Aorta (tissue), 5 donors: ENCODE measurements at regions not wholly inside any gene's neighbourhood (a gene's known extent, or its start where the extent isn't known, plus 50 kb on each side); places are given as distances from the start of the nearest gene placed in this dataset.

Experiments used
- ATAC-seq: fragments of 200-7000 bp; cut with Tn5 transposase; one replicate; pipeline ENCODE4 v1.9.1; 2022; ENCODE audit warnings: moderate library complexity; ENCODE audit not compliant: low FRiP score
- DNase-seq, 2 donors: peaks; one replicate each; pipeline ENCODE4 v3.0.0-alpha.2; 2020
- H3K27ac ChIP-seq, 2 donors: one replicate each; pipeline ENCODE4 v1.5.1; 2013; ENCODE audit warnings: low read length in 2 of 2, mild to moderate bottlenecking in 2 of 2, moderate library complexity in 2 of 2, control low read depth in 1 of 2, inconsistent platforms in 1 of 2, low read depth in 1 of 2
- H3K27me3 ChIP-seq, 2 donors: one replicate each; pipeline ENCODE4 v1.6.1; 2013; ENCODE audit warnings: control low read depth in 1 of 2, low read length in 1 of 2, mild to moderate bottlenecking in 1 of 2, moderate library complexity in 1 of 2; ENCODE audit not compliant: insufficient read depth in 2 of 2, control insufficient read depth in 1 of 2
- H3K36me3 ChIP-seq, 2 donors: one replicate each; pipeline ENCODE4 v1.6.1; 2013; ENCODE audit warnings: control low read depth in 1 of 2, low read length in 1 of 2, mild to moderate bottlenecking in 1 of 2; ENCODE audit not compliant: insufficient read depth in 2 of 2, control insufficient read depth in 1 of 2
- H3K4me1 ChIP-seq, 2 donors: one replicate each; pipeline ENCODE4 v1.6.1; 2013; ENCODE audit warnings: low read length in 2 of 2, control low read depth in 1 of 2, mild to moderate bottlenecking in 1 of 2, moderate library complexity in 1 of 2; ENCODE audit not compliant: insufficient read depth in 2 of 2, control insufficient read depth in 1 of 2
- H3K4me3 ChIP-seq, 2 donors: one replicate each; pipeline ENCODE4 v1.5.1; 2013; ENCODE audit warnings: low read length in 2 of 2, control low read depth in 1 of 2, mild to moderate bottlenecking in 1 of 2
- H3K9me3 ChIP-seq: one replicate; pipeline ENCODE4 v1.6.1; 2013; ENCODE audit warnings: mild to moderate bottlenecking, low read length; ENCODE audit not compliant: control insufficient read depth
- WGBS, 2 donors: extraction: QIAGEN DNeasy Blood & Tissue Kit; methylation state at CpG; one replicate each; pipeline ENCODE4 v1.1.7; 2013; 5-methylcytosine and 5-hydroxymethylcytosine counted together
- intact Hi-C, 2 donors: fragments of 100-400 bp; cut with DNase I; formaldehyde crosslinking; loops; one replicate each; pipeline versions ENCODE4 v1.14.2 to v1.15.0; 2022
- donor health status: healthy with polysubstance abuse.
- donor health status: Bipolar disorder and iron deficiency.
- donor health status: DM: no; HTN: no; CAD: no.
- donor health status: DM: no; HTN: no; CAD: no.
- donor health status: DM: yes; HTN: yes; CAD: no.

GRCh38 chr18:41458376-41458775 is 496.7 kb upstream of the PIK3C3 start:
- Histone ChIP-seq H3K36me3 (no peaks in the 10 kb centered on the region), H3K4me3 (no peak overlapping the region), H3K4me1 (no peaks in the 10 kb centered on the region), H3K27ac (no peak overlapping the region), H3K9me3 (no peaks in the 10 kb centered on the region), H3K27me3 (no peaks in the 10 kb centered on the region)
- DNase-seq, result no peak
- WGBS, 2 donors, result 72 to 78% methylated on average over 3 of the region's 3 CpGs
- intact Hi-C loops, result no loop called here
- no peak for ATAC-seq

- Histone ChIP-seq H3K4me3 (no peak overlapping the region), H3K4me1 (no peaks in the 10 kb centered on the region), H3K36me3 (no peaks in the 10 kb centered on the region), H3K9me3 (no peaks in the 10 kb centered on the region), H3K27ac (no peak overlapping the region), H3K27me3 (no peaks in the 10 kb centered on the region)
- no peak for ATAC-seq
- DNase-seq, result no peak
- 38 to 57% methylated on average over 13 of the region's 13 CpGs for WGBS, 2 donors
- intact Hi-C loops, result no loop called here
Measured at GRCh38 chr18:41457765-41458326, 497.2 kb upstream of the PIK3C3 start.

GRCh38 chr18:41456831-41457230 is 498.2 kb upstream of the PIK3C3 start:
- DNase-seq, result no peak
- whole genome bisulfite sequencing, 2 donors, result 46 to 48% methylated on average over 4 of the region's 4 CpGs

GRCh38 chr18:41449612-41450011 is 505.4 kb upstream of the PIK3C3 start:
- Histone ChIP-seq H3K27ac (no peak overlapping the region), H3K27me3 (no peaks in the 10 kb centered on the region), H3K36me3 (no peaks in the 10 kb centered on the region), H3K4me3 (no peak overlapping the region), H3K4me1 (no peaks in the 10 kb centered on the region), H3K9me3 (no peaks in the 10 kb centered on the region)
- DNase-seq (no peak), ATAC-seq (no peak)
- intact Hi-C loops, result no loop called here

More at GRCh38 chr18:41456831-41457230, 498.2 kb upstream of the PIK3C3 start:
- H3K4me3 ChIP-seq, result no peak overlapping the region
- H3K27me3 ChIP-seq, result no peaks in the 10 kb centered on the region
- intact Hi-C loops, result no loop called here
- H3K36me3 ChIP-seq, result no peaks in the 10 kb centered on the region
- ATAC-seq, result no peak
- no peaks in the 10 kb centered on the region for H3K4me1 ChIP-seq
- no peak overlapping the region for H3K27ac ChIP-seq
- no peaks in the 10 kb centered on the region for H3K9me3 ChIP-seq

- Histone ChIP-seq H3K9me3 (no peaks in the 10 kb centered on the region), H3K27me3 (no peaks in the 10 kb centered on the region), H3K36me3 (no peaks in the 10 kb centered on the region), H3K4me3 (no peak overlapping the region), H3K27ac (no peak overlapping the region), H3K4me1 (no peaks in the 10 kb centered on the region)
- DNase-seq (no peak), ATAC-seq (no peak)
- 63 to 70% methylated on average over 2 of the region's 2 CpGs for WGBS, 2 donors
- intact Hi-C loops, result no loop called here
Measured at GRCh38 chr18:41444943-41445342, 510.1 kb upstream of the PIK3C3 start.

- WGBS, 2 donors, result 89 to 91% methylated on average over 1 of the region's 1 CpG
- H3K4me3 ChIP-seq, result no peak overlapping the region
- no peaks in the 10 kb centered on the region for H3K4me1 ChIP-seq
- no peaks in the 10 kb centered on the region for H3K27me3 ChIP-seq
- H3K36me3 ChIP-seq, result no peaks in the 10 kb centered on the region
- intact Hi-C loops, result no loop called here
- no peak for ATAC-seq
- no peak for DNase-seq
- H3K27ac ChIP-seq, result no peak overlapping the region
- no peaks in the 10 kb centered on the region for H3K9me3 ChIP-seq
Measured at GRCh38 chr18:41436772-41437171, 518.3 kb upstream of the PIK3C3 start.

- DNase-seq, result no peak
- 69 to 72% methylated on average over 3 of the region's 3 CpGs for WGBS, 2 donors
- ATAC-seq, result no peak
Measured at GRCh38 chr18:41418598-41418997, 536.4 kb upstream of the PIK3C3 start.

GRCh38 chr18:41416044-41416443 is 539.0 kb upstream of the PIK3C3 start:
- WGBS, 2 donors, result 78 to 79% methylated on average over 4 of the region's 4 CpGs
- Histone ChIP-seq H3K4me1 (no peaks in the 10 kb centered on the region), H3K9me3 (no peaks in the 10 kb centered on the region), H3K27ac (no peak overlapping the region), H3K27me3 (no peaks in the 10 kb centered on the region), H3K4me3 (no peak overlapping the region), H3K36me3 (no peaks in the 10 kb centered on the region)
- ATAC-seq (no peak), DNase-seq (no peak)
- intact Hi-C loops, result no loop called here

More at GRCh38 chr18:41418598-41418997, 536.4 kb upstream of the PIK3C3 start:
- intact Hi-C loops, result no loop called here
- Histone ChIP-seq H3K9me3 (no peaks in the 10 kb centered on the region), H3K27ac (no peak overlapping the region), H3K4me1 (no peaks in the 10 kb centered on the region), H3K36me3 (no peaks in the 10 kb centered on the region), H3K4me3 (no peak overlapping the region), H3K27me3 (no peaks in the 10 kb centered on the region)

- H3K4me3 ChIP-seq, result no peak overlapping the region
- peaks cover 0 to 2% of the 10 kb centered on the region in 2 donors for H3K27me3 ChIP-seq
- no peak for ATAC-seq
- no peak overlapping the region for H3K27ac ChIP-seq
- no peaks in the 10 kb centered on the region for H3K36me3 ChIP-seq
- no peaks in the 10 kb centered on the region for H3K9me3 ChIP-seq
- DNase-seq, result no peak
- intact Hi-C loops, result no loop called here
- no peaks in the 10 kb centered on the region for H3K4me1 ChIP-seq
Measured at GRCh38 chr18:41410006-41410405, 545.0 kb upstream of the PIK3C3 start.
